Neural cell (in vitro differentiated cells): ENCODE measurements at regions not wholly inside any gene's neighbourhood (a gene's known extent, or its start where the extent isn't known, plus 50 kb on each side); places are given as distances from the start of the nearest gene placed in this dataset.

Experiments
- EZH2 ChIP-seq: fragments of 200-600, 300-800 bp; shearing (Covaris generic), sonication (generic); IDR thresholded peaks from 2 replicates; pipeline ENCODE4 v1.6.1; 2014; ENCODE audit warnings: antibody characterized with exemption, low read length, borderline replicate concordance, mild to moderate bottlenecking; ENCODE audit not compliant: insufficient read depth, poor library complexity, severe bottlenecking
- MXI1 ChIP-seq: fragments of 450-650 bp; conservative IDR thresholded peaks from 2 replicates; pipeline ENCODE4 v1.6.1; 2014; ENCODE audit warnings: antibody characterized with exemption, mild to moderate bottlenecking; ENCODE audit not compliant: poor library complexity, severe bottlenecking
- POLR2AphosphoS5 ChIP-seq: IDR thresholded peaks from 2 replicates; pipeline ENCODE4 v1.6.1; 2012
- RAD21 ChIP-seq: fragments of 450-650 bp; conservative IDR thresholded peaks from 2 replicates; pipeline ENCODE4 v1.6.1; 2014; ENCODE audit warnings: antibody characterized with exemption, mild to moderate bottlenecking, moderate library complexity
- TAF1 ChIP-seq: IDR thresholded peaks from 2 replicates; pipeline ENCODE4 v1.6.1; 2012; ENCODE audit warnings: low read depth
- TF ChIP-seq, protein P1 (sequence below): fragments of 450-650 bp; IDR thresholded peaks from 2 replicates; pipeline ENCODE4 v1.5.1; 2014; ENCODE audit warnings: antibody characterized with exemption, mild to moderate bottlenecking, moderate library complexity; ENCODE audit not compliant: poor library complexity, severe bottlenecking
- TF ChIP-seq, protein P2 (sequence below): IDR thresholded peaks from 2 replicates; pipeline ENCODE4 v1.6.1; 2012; ENCODE audit warnings: borderline replicate concordance

DNA sequence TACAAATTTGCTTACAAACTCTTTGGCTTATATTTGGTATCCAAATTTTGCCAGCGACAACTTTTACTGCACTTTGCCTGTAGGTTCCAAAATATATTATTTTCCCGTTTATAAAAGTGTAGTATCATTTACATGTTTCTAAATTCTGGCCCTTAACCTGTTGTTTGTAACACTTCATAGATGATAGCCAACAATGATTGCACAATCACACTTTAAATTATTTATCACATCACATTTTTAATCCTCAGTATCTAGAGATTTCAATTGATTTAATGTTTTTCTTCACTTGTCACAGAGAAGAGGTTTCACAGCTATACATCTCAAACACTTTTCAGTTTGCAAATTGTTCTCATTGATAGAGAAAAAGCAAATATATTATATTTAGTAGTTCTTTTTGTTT is 1151.2 kb upstream of the EYS start:
- TF ChIP-seq EZH2 (no peak), TAF1 (no peak), MXI1 (no peak), RAD21 (no peak), POLR2AphosphoS5 (no peak)
- TF ChIP-seq, protein P1, sequence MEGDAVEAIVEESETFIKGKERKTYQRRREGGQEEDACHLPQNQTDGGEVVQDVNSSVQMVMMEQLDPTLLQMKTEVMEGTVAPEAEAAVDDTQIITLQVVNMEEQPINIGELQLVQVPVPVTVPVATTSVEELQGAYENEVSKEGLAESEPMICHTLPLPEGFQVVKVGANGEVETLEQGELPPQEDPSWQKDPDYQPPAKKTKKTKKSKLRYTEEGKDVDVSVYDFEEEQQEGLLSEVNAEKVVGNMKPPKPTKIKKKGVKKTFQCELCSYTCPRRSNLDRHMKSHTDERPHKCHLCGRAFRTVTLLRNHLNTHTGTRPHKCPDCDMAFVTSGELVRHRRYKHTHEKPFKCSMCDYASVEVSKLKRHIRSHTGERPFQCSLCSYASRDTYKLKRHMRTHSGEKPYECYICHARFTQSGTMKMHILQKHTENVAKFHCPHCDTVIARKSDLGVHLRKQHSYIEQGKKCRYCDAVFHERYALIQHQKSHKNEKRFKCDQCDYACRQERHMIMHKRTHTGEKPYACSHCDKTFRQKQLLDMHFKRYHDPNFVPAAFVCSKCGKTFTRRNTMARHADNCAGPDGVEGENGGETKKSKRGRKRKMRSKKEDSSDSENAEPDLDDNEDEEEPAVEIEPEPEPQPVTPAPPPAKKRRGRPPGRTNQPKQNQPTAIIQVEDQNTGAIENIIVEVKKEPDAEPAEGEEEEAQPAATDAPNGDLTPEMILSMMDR, result no peak
- TF ChIP-seq, protein P2, sequence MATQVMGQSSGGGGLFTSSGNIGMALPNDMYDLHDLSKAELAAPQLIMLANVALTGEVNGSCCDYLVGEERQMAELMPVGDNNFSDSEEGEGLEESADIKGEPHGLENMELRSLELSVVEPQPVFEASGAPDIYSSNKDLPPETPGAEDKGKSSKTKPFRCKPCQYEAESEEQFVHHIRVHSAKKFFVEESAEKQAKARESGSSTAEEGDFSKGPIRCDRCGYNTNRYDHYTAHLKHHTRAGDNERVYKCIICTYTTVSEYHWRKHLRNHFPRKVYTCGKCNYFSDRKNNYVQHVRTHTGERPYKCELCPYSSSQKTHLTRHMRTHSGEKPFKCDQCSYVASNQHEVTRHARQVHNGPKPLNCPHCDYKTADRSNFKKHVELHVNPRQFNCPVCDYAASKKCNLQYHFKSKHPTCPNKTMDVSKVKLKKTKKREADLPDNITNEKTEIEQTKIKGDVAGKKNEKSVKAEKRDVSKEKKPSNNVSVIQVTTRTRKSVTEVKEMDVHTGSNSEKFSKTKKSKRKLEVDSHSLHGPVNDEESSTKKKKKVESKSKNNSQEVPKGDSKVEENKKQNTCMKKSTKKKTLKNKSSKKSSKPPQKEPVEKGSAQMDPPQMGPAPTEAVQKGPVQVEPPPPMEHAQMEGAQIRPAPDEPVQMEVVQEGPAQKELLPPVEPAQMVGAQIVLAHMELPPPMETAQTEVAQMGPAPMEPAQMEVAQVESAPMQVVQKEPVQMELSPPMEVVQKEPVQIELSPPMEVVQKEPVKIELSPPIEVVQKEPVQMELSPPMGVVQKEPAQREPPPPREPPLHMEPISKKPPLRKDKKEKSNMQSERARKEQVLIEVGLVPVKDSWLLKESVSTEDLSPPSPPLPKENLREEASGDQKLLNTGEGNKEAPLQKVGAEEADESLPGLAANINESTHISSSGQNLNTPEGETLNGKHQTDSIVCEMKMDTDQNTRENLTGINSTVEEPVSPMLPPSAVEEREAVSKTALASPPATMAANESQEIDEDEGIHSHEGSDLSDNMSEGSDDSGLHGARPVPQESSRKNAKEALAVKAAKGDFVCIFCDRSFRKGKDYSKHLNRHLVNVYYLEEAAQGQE, result no peak
